ENCODE measurements at regions not wholly inside any gene's neighbourhood (a gene's known extent, or its start where the extent isn't known, plus 50 kb on each side); places are given as distances from the start of the nearest gene placed in this dataset.

DNA sequence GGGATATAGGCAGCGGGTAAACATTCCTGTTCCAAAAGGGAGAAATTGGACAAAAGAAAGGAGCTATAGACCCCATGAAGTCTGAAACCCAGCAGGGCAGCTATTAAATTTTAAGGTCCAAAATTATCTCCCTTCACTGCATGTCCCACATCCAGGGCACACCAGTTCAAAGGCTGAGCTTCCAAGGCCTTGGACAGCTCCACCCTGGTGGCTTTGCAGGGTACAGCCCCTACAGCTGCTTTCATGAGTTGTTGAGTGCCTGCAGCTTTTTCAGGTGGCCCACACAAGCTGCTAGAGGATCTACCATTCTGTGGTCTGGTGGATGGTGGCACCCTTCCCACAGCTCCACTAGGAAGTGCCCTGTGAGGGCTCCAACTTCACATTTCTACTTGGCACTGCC, 662.5 kb upstream of the PKN2 start:
- no peak for DNase-seq
- TF ChIP-seq POLR2A (IDR thresholded peaks at IDR 0.05; ENCODE audit: low read length) (no peak), GATA1 (IDR thresholded peaks at IDR 0.05; ENCODE audit: low read depth, low read length) (no peak)

DNA sequence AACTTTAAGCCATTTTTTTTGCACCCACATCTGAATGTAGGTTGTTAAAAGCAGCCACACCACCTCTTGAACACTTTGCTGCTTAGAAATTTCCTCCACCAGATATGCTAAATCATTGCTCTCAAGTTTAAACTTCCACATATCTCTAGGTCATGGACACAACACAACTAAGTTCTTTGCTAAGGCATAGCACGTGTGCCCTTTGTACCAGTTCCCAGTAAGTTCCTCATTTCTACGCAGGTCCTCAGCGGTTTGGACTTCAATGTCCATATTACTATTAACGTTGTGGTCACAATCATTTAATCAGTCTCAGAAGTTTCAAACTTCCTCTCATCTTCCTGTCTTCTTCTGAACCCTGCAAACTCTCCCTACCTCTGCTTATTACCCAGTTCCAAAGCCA, 661.6 kb upstream of the PKN2 start:
- TF ChIP-seq GATA1 (IDR thresholded peaks at IDR 0.05; ENCODE audit: low read depth, low read length) (no peak), POLR2A (IDR thresholded peaks at IDR 0.05; ENCODE audit: low read length) (no peak)
- DNase-seq: no peak

DNA sequence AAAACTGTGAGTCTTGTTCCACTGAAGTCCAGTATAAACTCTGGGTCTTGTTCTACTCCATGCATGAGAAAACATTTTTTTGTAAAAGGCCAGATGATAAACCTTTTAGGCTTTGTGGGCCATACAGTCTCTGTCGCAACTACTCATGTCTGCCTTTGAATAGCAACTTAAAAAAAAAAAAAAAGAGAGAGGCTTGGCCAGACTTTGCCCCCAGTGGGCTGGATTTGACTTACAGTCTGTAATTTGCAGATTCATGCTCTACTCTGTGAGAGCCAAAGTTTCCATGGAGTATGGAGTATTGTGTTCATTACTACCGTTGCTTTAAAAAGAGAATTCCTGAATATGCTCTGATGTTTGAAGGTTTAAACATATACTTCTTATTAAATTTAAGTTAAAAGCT, 654.9 kb upstream of the PKN2 start:
- DNase-seq: no peak
- TF ChIP-seq POLR2A (IDR thresholded peaks at IDR 0.05; ENCODE audit: low read length) (no peak), GATA1 (IDR thresholded peaks at IDR 0.05; ENCODE audit: low read depth, low read length) (no peak)

DNA sequence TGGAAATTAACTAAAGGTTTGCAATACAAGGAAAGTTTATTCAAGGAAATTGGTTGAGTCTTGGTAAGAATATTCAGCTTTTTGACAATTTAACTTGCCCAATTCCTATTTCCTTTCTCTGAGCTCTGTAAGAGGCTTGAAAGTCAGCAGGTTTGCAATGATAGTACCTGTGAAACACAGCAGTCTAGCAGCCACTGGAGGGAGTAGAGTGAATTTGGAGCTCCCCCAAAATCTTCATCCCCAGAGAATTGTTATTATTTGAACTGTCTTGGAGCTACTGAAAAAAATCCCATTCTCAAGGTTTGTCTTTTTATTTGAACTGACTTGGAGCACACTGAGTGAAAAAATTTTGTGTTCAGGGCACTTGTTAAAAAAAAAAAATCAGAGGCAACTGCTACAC, 654.2 kb upstream of the PKN2 start:
- TF ChIP-seq POLR2A (IDR thresholded peaks at IDR 0.05; ENCODE audit: low read length) (no peak), GATA1 (IDR thresholded peaks at IDR 0.05; ENCODE audit: low read depth, low read length) (no peak)
- no peak for DNase-seq

DNA sequence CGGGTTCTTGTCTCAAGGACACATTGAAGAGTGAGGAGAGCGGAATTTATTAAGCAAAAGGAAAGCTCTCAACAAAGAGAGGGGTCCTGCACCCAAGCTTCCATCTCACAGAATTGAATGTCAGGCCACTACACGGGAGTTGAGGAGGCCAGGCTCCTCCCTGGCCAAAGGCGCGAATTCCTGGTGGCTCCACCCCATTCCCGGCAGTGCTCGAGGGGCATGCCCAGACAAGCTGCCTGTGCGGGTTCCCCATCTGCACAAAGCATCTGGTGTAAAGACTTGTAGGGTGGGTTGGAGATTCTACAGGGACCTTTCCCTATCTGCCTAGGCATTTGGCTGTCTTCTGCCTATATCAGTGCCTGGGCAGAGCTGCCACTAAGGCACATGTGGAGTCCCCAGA, 648.5 kb upstream of the PKN2 start:
- no peak for TF ChIP-seq GATA1 (IDR thresholded peaks at IDR 0.05; ENCODE audit: low read depth, low read length)
- no peak for TF ChIP-seq POLR2A (IDR thresholded peaks at IDR 0.05; ENCODE audit: low read length)
- peak in 1 of 2 experiments; percentile 2 for DNase-seq

GRCh38 chr1:88036345-88037014, 647.6 kb upstream of the PKN2 start:
- DNase-seq: no peak
- TF ChIP-seq POLR2A (IDR thresholded peaks at IDR 0.05; ENCODE audit: low read length): no peak
- TF ChIP-seq GATA1 (IDR thresholded peaks at IDR 0.05; ENCODE audit: low read depth, low read length): no peak

GRCh38 chr1:88039240-88039639, 644.8 kb upstream of the PKN2 start:
- DNase-seq: no peak
- TF ChIP-seq POLR2A (IDR thresholded peaks at IDR 0.05; ENCODE audit: low read length) (no peak), GATA1 (IDR thresholded peaks at IDR 0.05; ENCODE audit: low read depth, low read length) (no peak)

DNA sequence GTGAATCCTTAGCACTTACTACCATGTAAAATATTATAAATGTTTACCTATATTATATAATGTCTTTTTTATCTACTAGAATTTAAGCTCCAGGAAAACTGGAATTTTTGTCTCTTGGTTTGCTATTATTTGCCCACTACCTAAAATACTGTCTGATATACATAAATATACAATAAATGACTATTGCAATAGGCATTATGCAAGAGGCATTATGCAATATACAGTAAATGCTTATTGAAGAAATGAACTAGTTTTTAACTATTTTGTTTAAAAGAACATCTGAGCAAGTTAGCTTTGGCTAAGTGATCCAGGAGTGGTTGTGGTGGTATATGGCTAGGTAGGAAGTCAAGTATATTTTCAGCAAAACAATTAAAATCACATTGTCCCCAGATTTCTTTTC, 640.2 kb upstream of the PKN2 start:
- DNase-seq: no peak
- TF ChIP-seq GATA1 (IDR thresholded peaks at IDR 0.05; ENCODE audit: low read depth, low read length) (no peak), POLR2A (IDR thresholded peaks at IDR 0.05; ENCODE audit: low read length) (no peak)

DNA sequence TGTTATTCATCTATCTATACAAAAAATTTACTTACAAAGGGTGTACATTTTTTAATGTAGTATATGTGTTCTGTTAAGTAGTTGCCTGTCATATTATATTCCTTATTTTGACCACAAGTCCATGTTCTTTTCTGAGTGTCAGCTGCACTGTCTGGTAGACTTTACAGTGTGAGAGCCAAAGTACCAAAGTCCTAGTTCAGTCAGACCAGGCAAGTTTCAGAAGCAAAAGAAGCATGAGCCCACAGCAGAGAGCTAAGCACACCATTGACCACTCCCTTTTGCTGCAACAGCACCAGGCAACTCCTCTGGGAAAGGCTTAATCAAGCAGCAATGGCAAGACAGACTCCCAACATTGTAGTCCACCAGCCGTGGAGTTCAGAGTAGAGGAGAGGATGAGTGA, 631.9 kb upstream of the PKN2 start:
- DNase-seq: no peak
- TF ChIP-seq GATA1 (IDR thresholded peaks at IDR 0.05; ENCODE audit: low read depth, low read length) (no peak), POLR2A (IDR thresholded peaks at IDR 0.05; ENCODE audit: low read length) (no peak)

DNA sequence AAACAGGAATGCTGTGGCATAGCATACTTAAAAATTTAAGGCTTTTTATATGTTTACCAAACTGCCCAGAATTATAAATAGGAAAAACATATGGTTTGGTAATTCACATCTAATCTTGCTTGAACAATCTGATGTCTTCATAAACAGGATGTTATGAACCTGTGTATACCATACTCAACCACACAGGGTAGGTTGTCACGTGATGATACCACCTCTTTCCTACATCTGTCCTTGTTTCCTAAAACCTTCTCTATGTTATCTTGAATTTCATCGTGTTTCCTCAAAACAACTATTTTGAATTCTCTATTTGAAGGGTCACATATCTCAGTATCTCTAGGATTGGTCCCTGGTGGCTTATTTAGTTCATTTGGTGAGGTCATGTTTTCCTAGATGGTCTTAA, 631.0 kb upstream of the PKN2 start:
- TF ChIP-seq GATA1 (IDR thresholded peaks at IDR 0.05; ENCODE audit: low read depth, low read length): no peak
- DNase-seq: no peak

GRCh38 chr1:88056881-88057280, 627.2 kb upstream of the PKN2 start:
- DNase-seq: no peak
- TF ChIP-seq POLR2A (IDR thresholded peaks at IDR 0.05; ENCODE audit: low read length) (no peak), GATA1 (IDR thresholded peaks at IDR 0.05; ENCODE audit: low read depth, low read length) (no peak)

DNA sequence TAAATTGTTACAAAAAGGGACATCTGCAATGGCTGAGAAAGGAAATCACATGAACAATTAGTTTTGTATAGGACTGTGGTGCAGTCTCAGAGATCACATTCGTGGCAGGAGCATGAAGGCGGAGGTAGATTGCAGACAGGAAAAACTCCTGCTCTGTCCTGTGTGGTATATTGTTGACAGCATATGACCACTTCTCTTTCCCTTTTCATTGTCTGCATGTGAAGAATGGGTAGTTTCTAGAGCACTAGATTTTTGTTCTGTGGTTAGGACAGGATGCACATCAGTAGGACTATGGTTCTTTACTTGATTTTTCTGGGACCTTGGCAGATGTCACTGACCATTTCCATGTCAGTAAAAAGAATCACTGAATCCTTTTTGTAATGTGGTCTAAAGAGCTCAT, 625.9 kb upstream of the PKN2 start:
- no peak for TF ChIP-seq POLR2A (IDR thresholded peaks at IDR 0.05; ENCODE audit: low read length)
- no peak for TF ChIP-seq GATA1 (IDR thresholded peaks at IDR 0.05; ENCODE audit: low read depth, low read length)
- DNase-seq: no peak

- no peak for DNase-seq
- TF ChIP-seq POLR2A (IDR thresholded peaks at IDR 0.05; ENCODE audit: low read length) (no peak), GATA1 (IDR thresholded peaks at IDR 0.05; ENCODE audit: low read depth, low read length) (no peak)
These were observed 623.9 kb upstream of the PKN2 start for GRCh38 chr1:88060112-88060673.

- no peak for TF ChIP-seq POLR2A (IDR thresholded peaks at IDR 0.05; ENCODE audit: low read length)
- no peak for TF ChIP-seq GATA1 (IDR thresholded peaks at IDR 0.05; ENCODE audit: low read depth, low read length)
- no peak for DNase-seq
These were observed 623.2 kb upstream of the PKN2 start for GRCh38 chr1:88060750-88061491.

Measured in erythroblast (primary cell).